SU-DHL-6 (cell line): ENCODE measurements at regions not wholly inside any gene's neighbourhood (a gene's known extent, or its start where the extent isn't known, plus 50 kb on each side); places are given as distances from the start of the nearest gene placed in this dataset.

Source experiments
- CTCF ChIP-seq: fragments of 200-600 bp; sonication (generic); IDR thresholded peaks from one replicate; pipeline ENCODE4 v1.5.1; 2017; ENCODE audit warnings: antibody characterized with exemption, mild to moderate bottlenecking, low read length, moderate library complexity; ENCODE audit not compliant: insufficient read depth, poor library complexity, severe bottlenecking
- EZH2phosphoT487 ChIP-seq: fragments of 200-600 bp; sonication (generic), shearing (Covaris generic); conservative IDR thresholded peaks from 2 replicates; pipeline ENCODE4 v1.6.1; 2018; ENCODE audit warnings: mild to moderate bottlenecking, antibody characterized with exemption, low read length, moderate library complexity, mixed read lengths

GRCh38 chr14:104375551-104376201 is 203.9 kb upstream of the C14orf180 start:
- TF ChIP-seq CTCF, result no peak
- TF ChIP-seq EZH2phosphoT487, result no peak
